CD4-positive, alpha-beta T cell (primary cell): ENCODE measurements at regions not wholly inside any gene's neighbourhood (a gene's known extent, or its start where the extent isn't known, plus 50 kb on each side); places are given as distances from the start of the nearest gene placed in this dataset.

Source experiments
- ATAC-seq: fragments of 200-7000 bp; cut with Tn5 transposase; one replicate; pipeline ENCODE4 v1.10.0; 2022; ENCODE audit warnings: mild to moderate bottlenecking; ENCODE audit not compliant: poor library complexity
- CTCF ChIA-PET: fragments of 350-600 bp; sonication (Branson Sonifier 250); formaldehyde crosslinking; loops from one replicate; lab custom pipeline; 2021; ENCODE audit warnings: antibody characterized with exemption, inconsistent platforms; lab: Charles Lee
- POLR2A ChIA-PET: fragments of 350-600 bp; sonication (Branson Sonifier 250); formaldehyde crosslinking; loops from one replicate; lab custom pipeline; 2021; ENCODE audit warnings: antibody characterized with exemption, inconsistent platforms; lab: Charles Lee
- DNase-seq, 14 experiments: peaks; one replicate each; pipeline ENCODE4 v3.0.0-alpha.2; 2013 to 2020; ENCODE audit warnings: mixed read lengths in 2 of 14
- H3K27ac ChIP-seq, 2 donors: one replicate each; pipeline versions ENCODE4 v1.5.1 to v1.7.0; 2013; ENCODE audit warnings: low read length in 2 of 2, low read depth in 1 of 2, mild to moderate bottlenecking in 1 of 2
- H3K27me3 ChIP-seq, 2 experiments: 1 replicate in 1 of 2; 2 replicates in 1 of 2; pipeline versions ENCODE4 v1.6.1 to v1.7.0; 2013; ENCODE audit warnings: low read length in 2 of 2, control low read depth in 1 of 2, mild to moderate bottlenecking in 1 of 2, moderate library complexity in 1 of 2; ENCODE audit not compliant: insufficient read depth in 2 of 2, control insufficient read depth in 1 of 2
- H3K36me3 ChIP-seq: one replicate; pipeline ENCODE4 v1.6.1; 2013; ENCODE audit warnings: low read length, control low read depth; ENCODE audit not compliant: insufficient read depth
- H3K4me1 ChIP-seq: one replicate; pipeline ENCODE4 v1.6.1; 2013; ENCODE audit warnings: low read length, control low read depth; ENCODE audit not compliant: insufficient read depth
- H3K4me3 ChIP-seq: one replicate; pipeline ENCODE4 v1.5.1; 2013; ENCODE audit warnings: mild to moderate bottlenecking, low read length, moderate library complexity
- H3K9me3 ChIP-seq, 2 experiments: 1 replicate in 1 of 2; 2 replicates in 1 of 2; pipeline versions ENCODE4 v1.6.1 to v1.7.0; 2013; ENCODE audit warnings: low read length in 2 of 2, mild to moderate bottlenecking in 2 of 2, control low read depth in 1 of 2, moderate library complexity in 1 of 2; ENCODE audit not compliant: control insufficient read depth in 1 of 2, insufficient read depth in 1 of 2
- H3K27ac Mint-ChIP-seq: one replicate; pipeline ENCODE4 v1.8.0; 2020; ENCODE audit warnings: mixed read lengths
- H3K27me3 Mint-ChIP-seq: one replicate; pipeline ENCODE4 v1.8.0; 2021; ENCODE audit warnings: mixed read lengths
- H3K36me3 Mint-ChIP-seq: one replicate; pipeline ENCODE4 v1.8.0; 2021; ENCODE audit warnings: low read depth, mixed read lengths
- H3K4me1 Mint-ChIP-seq: one replicate; pipeline ENCODE4 v1.8.0; 2021; ENCODE audit warnings: low read depth, mixed read lengths
- H3K4me3 Mint-ChIP-seq: one replicate; pipeline ENCODE4 v1.8.0; 2020; ENCODE audit warnings: mild to moderate bottlenecking, mixed read lengths
- H3K9me3 Mint-ChIP-seq: one replicate; pipeline ENCODE4 v1.8.0; 2020; ENCODE audit warnings: mixed read lengths
- intact Hi-C, 2 experiments: fragments of 100-400 bp; cut with DNase I in 1 of 2; cut with micrococcal nuclease in 1 of 2; formaldehyde crosslinking; loops; one replicate each; pipeline versions ENCODE4 v1.15.1 to v1.9.0; 2023 to 2025; cut with DNase I, micrococcal nuclease
- TF ChIP-seq, protein P1 (sequence below): fragments of 200-600 bp; IDR thresholded peaks from one replicate; pipeline ENCODE4 v1.8.0; 2022; ENCODE audit warnings: antibody characterized with exemption, mild to moderate bottlenecking

DNA sequence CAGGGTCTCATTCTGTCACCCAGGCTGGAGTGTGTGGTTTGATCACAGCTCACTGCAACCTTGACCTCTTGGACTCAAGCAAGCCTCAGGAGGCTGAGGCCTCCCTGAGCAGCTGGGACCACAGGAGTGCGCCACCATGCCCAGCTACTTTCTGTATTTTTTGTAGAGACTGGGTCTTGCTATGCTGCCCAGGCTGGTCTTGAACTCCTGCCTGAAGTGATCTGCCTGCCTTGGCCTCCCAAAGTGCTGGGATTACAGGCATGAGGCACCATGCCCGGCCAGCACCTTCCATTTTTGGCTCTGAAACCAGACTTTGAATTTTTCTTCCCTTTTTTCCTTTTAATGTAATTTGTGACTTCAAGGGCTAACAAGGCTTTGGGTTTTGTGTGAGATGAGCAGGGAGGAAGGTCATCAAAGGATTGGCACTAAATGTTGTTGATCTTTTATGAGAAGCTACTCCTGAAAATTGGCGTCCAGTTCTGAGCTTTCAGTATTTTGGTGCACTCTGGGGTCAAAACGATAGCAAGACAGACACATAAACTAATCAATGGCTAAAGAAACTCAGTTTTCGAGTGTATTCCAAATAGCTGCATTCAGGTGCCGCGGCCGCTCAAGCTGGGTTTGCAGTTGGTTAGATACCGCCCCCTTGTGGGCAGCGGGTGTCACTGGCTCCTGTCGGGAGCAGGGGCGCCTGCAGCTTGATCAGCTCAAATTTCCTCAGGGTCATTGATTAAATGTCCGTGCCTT, 51.9 kb upstream of the CLMP start:
- no peaks in the 10 kb centered on the region for H3K36me3 Mint-ChIP-seq
- DNase-seq = peak; percentile 70 to 89 (median 79)
- H3K4me3 Mint-ChIP-seq = no peak overlapping the region
- H3K4me1 ChIP-seq = peaks cover 7% of the 10 kb centered on the region
- ChIA-PET POLR2A (interaction anchor here (0.9 to 1.7 kb wide), 11 partner anchors 14 to 193 kb away, joined by 3 to 10 read pairs (median 6); partner anchors contain the start of gene HSPA8), CTCF (interaction anchor here (0.6 to 1.7 kb wide), 23 partner anchors 9 to 415 kb away, joined by 3 to 14 read pairs (median 4); no protein-coding TSS in a partner anchor)
- no peaks in the 10 kb centered on the region for H3K27me3 ChIP-seq
- H3K9me3 ChIP-seq = no peaks in the 10 kb centered on the region
- no peaks in the 10 kb centered on the region for H3K4me1 Mint-ChIP-seq
- H3K9me3 Mint-ChIP-seq = no peaks in the 10 kb centered on the region
- intact Hi-C loops = loop anchor here (1.0 to 10.0 kb wide), 5 partner anchors 136 to 385 kb away; no protein-coding TSS in a partner anchor
- no peak overlapping the region for H3K27ac ChIP-seq
- H3K27ac Mint-ChIP-seq = no peak overlapping the region
- no peaks in the 10 kb centered on the region for H3K36me3 ChIP-seq
- no peak overlapping the region for H3K4me3 ChIP-seq
- peak; percentile 92 for ATAC-seq
- no peaks in the 10 kb centered on the region for H3K27me3 Mint-ChIP-seq
- TF ChIP-seq, protein P1, sequence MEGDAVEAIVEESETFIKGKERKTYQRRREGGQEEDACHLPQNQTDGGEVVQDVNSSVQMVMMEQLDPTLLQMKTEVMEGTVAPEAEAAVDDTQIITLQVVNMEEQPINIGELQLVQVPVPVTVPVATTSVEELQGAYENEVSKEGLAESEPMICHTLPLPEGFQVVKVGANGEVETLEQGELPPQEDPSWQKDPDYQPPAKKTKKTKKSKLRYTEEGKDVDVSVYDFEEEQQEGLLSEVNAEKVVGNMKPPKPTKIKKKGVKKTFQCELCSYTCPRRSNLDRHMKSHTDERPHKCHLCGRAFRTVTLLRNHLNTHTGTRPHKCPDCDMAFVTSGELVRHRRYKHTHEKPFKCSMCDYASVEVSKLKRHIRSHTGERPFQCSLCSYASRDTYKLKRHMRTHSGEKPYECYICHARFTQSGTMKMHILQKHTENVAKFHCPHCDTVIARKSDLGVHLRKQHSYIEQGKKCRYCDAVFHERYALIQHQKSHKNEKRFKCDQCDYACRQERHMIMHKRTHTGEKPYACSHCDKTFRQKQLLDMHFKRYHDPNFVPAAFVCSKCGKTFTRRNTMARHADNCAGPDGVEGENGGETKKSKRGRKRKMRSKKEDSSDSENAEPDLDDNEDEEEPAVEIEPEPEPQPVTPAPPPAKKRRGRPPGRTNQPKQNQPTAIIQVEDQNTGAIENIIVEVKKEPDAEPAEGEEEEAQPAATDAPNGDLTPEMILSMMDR = peak; percentile 95

DNA sequence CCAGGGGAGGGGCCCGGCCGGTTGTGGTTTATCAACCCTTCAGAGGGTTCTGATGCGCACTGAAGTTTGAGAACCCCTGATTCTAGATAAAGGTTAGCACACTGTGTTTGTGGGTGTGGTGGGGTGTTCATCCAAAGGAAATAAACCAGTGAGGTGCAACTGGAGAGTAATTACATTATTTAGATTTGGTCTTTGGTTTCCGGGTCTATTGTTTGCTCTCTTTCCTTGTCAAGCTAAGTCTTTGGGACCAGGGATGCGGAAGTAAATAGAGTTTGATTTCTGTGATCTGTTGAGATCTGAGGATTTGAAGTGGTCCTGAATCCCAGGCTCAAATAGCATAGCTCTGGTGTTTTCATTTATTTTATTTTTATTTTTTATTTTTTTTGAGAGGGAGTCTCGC, 50.5 kb upstream of the CLMP start:
- H3K9me3 ChIP-seq = no peaks in the 10 kb centered on the region
- H3K27ac ChIP-seq = no peak overlapping the region
- H3K4me1 ChIP-seq = peaks cover 7% of the 10 kb centered on the region
- no peak overlapping the region for H3K4me3 Mint-ChIP-seq
- no peak for DNase-seq
- no peaks in the 10 kb centered on the region for H3K27me3 Mint-ChIP-seq
- H3K36me3 ChIP-seq = no peaks in the 10 kb centered on the region
- TF ChIP-seq, protein P1 = no peak
- H3K4me3 ChIP-seq = no peak overlapping the region
- H3K36me3 Mint-ChIP-seq = no peaks in the 10 kb centered on the region
- H3K27ac Mint-ChIP-seq = no peak overlapping the region
- ChIA-PET POLR2A (no interaction called here), CTCF (interaction anchor here (1.5 kb wide), 1 partner anchor 140 kb away, joined by 3 read pairs; no protein-coding TSS in a partner anchor)
- H3K27me3 ChIP-seq = no peaks in the 10 kb centered on the region
- no peaks in the 10 kb centered on the region for H3K4me1 Mint-ChIP-seq
- intact Hi-C loops = loop anchor here (5.0 to 10.0 kb wide), 3 partner anchors 188 to 383 kb away; no protein-coding TSS in a partner anchor
- ATAC-seq = no peak
- no peaks in the 10 kb centered on the region for H3K9me3 Mint-ChIP-seq
